ENCODE measurements at regions not wholly inside any gene's neighbourhood (a gene's known extent, or its start where the extent isn't known, plus 50 kb on each side); places are given as distances from the start of the nearest gene placed in this dataset.

DNA sequence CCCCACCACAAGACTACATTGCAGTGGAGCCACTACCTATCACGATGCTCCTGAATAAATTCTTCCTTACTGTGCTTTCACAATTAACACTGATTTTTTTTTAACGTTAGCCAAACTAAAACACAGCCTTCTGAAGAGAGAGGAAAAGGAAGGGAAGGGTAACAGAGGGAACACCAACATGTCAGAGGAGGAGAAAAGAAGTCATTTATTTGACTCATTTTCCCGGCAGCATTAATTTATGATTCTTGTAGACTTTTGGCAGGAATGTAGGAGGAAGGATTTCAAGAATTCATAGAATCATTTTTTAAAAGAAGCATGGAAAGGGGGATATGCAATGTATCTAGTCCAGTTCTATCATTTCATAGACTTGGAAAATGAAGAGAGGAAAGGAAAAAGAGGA is 74.3 kb upstream of the IQCM start:
- ATAC-seq = no peak
- no peaks in the 10 kb centered on the region for H3K27me3 ChIP-seq (ENCODE audit: control insufficient read depth in 1 of 2, insufficient read depth in 2 of 2, low read length in 2 of 2)

DNA sequence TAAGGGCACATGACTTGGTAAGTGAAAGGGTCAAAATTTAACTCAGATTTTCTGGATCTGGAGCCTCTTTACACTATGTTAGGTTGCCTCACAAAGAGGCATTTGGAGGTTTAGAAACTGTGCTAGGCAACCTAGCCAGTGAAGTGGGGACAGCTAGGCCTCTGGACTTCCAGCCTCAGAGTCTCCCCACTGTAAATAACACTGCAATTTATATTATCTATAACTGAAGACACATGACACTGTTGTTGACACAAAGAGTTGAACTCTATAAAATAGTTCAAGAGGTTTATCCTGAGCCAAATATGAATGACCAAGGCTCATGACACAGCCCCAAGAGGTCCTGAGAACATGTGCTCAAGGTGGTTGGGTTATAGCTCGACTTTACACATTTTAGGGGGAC is 74.9 kb upstream of the IQCM start:
- ChIA-PET CTCF (ENCODE audit: low intra/inter-chr PET ratio, low total read pairs) (no interaction called here), POLR2A (no interaction called here)
- in situ Hi-C loops (cut with HindIII; ENCODE audit: extremely low pct_ligation_motif_present, low pct_unique_long_range_greater_than_20kb) = loop anchor here (10.0 kb wide), 1 partner anchor 516 kb away; no protein-coding TSS in a partner anchor
- no peaks in the 10 kb centered on the region for H4K20me1 ChIP-seq (ENCODE audit: insufficient read depth, low read length)
- H3K4me3 ChIP-seq (replicated peaks in 1 of 3; ENCODE audit: insufficient read depth in 1 of 3, low read depth in 2 of 3, low read length in 3 of 3) = no peak overlapping the region
- no peaks in the 10 kb centered on the region for H3K79me2 ChIP-seq (ENCODE audit: insufficient read depth, low read length)
- TF ChIP-seq TEAD3 (CRISPR knock-in tag; optimal IDR thresholded peaks at IDR 0.05; ENCODE audit: borderline replicate concordance) (no peak), HOXA9 (CRISPR knock-in tag; IDR thresholded peaks at IDR 0.05; ENCODE audit: borderline replicate concordance) (no peak), HDAC2 (CRISPR knock-in tag; IDR thresholded peaks at IDR 0.05) (no peak)
- ATAC-seq = no peak
- no TSS peak for BruUV-seq (replicated peaks)
- no peak overlapping the region for H3K4me2 ChIP-seq (ENCODE audit: low read depth, low read length)
- no peak for DNase-seq (ENCODE audit: low spot score)
- H3K27me3 ChIP-seq (ENCODE audit: control insufficient read depth in 1 of 2, insufficient read depth in 2 of 2, low read length in 2 of 2) = no peaks in the 10 kb centered on the region
- intact Hi-C loops (cut with micrococcal nuclease; ENCODE audit: unreplicated experiment) = no loop called here
- FAIRE-seq = no peak
- H3K9me3 ChIP-seq (ENCODE audit: low read length) = no peaks in the 10 kb centered on the region
- no peaks in the 10 kb centered on the region for H3K36me3 ChIP-seq (replicated peaks in 1 of 2; ENCODE audit: control insufficient read depth in 1 of 2, insufficient read depth in 2 of 2, low read length in 2 of 2)
- 0% methylated on average over 1 of the region's 1 CpG for whole genome bisulfite sequencing (ENCODE audit: low lambda C conversion rate)
- no peaks in the 10 kb centered on the region for H3K4me1 ChIP-seq (ENCODE audit: insufficient read depth, low read length)
- no peak overlapping the region for H3K27ac ChIP-seq (ENCODE audit: extremely low read length, insufficient read depth, low read length)
- H3K9ac ChIP-seq (ENCODE audit: insufficient read depth, low read depth, low read length) = no peak overlapping the region
- H2AFZ ChIP-seq (ENCODE audit: low read length) = no peak overlapping the region

More for the DNA sequence above, 74.3 kb upstream of the IQCM start:
- no peaks in the 10 kb centered on the region for H3K36me3 ChIP-seq (replicated peaks in 1 of 2; ENCODE audit: control insufficient read depth in 1 of 2, insufficient read depth in 2 of 2, low read length in 2 of 2)
- in situ Hi-C loops (cut with HindIII; ENCODE audit: extremely low pct_ligation_motif_present, low pct_unique_long_range_greater_than_20kb) = loop anchor here (10.0 kb wide), 1 partner anchor 515 kb away; no protein-coding TSS in a partner anchor
- intact Hi-C loops (cut with micrococcal nuclease; ENCODE audit: unreplicated experiment) = no loop called here
- FAIRE-seq (no peak), DNase-seq (ENCODE audit: low spot score) (no peak)
- no TSS peak for BruUV-seq (replicated peaks)
- TF ChIP-seq ZNF7 (CRISPR knock-in tag; IDR thresholded peaks at IDR 0.05) (no peak), RXRA (CRISPR knock-in tag; IDR thresholded peaks at IDR 0.05) (no peak), ZBTB1 (CRISPR knock-in tag; IDR thresholded peaks at IDR 0.05; ENCODE audit: borderline replicate concordance) (no peak), GPN1 (CRISPR knock-in tag; IDR thresholded peaks at IDR 0.05; ENCODE audit: borderline replicate concordance) (no peak), KLF11 (CRISPR knock-in tag; IDR thresholded peaks at IDR 0.05) (no peak), ZNF558 (CRISPR knock-in tag; IDR thresholded peaks at IDR 0.05; ENCODE audit: borderline replicate concordance) (no peak), FOXA3 (CRISPR knock-in tag; IDR thresholded peaks at IDR 0.05) (no peak), SPEN (CRISPR knock-in tag; IDR thresholded peaks at IDR 0.05; ENCODE audit: low read depth) (no peak), ZFP62 (CRISPR knock-in tag; IDR thresholded peaks at IDR 0.05) (no peak), NCOA2 (CRISPR knock-in tag; IDR thresholded peaks at IDR 0.05) (no peak), EHMT2 (IDR thresholded peaks at IDR 0.05; ENCODE audit: borderline replicate concordance, low read depth, low read length) (no peak), ZNF296 (CRISPR knock-in tag; conservative IDR thresholded peaks at IDR 0.05) (no peak)
- TF ChIP-seq, protein P1, sequence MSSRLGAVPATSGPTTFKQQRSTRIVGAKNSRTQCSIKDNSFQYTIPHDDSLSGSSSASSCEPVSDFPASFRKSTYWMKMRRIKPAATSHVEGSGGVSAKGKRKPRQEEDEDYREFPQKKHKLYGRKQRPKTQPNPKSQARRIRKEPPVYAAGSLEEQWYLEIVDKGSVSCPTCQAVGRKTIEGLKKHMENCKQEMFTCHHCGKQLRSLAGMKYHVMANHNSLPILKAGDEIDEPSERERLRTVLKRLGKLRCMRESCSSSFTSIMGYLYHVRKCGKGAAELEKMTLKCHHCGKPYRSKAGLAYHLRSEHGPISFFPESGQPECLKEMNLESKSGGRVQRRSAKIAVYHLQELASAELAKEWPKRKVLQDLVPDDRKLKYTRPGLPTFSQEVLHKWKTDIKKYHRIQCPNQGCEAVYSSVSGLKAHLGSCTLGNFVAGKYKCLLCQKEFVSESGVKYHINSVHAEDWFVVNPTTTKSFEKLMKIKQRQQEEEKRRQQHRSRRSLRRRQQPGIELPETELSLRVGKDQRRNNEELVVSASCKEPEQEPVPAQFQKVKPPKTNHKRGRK (CRISPR knock-in tag; IDR thresholded peaks at IDR 0.05) = no peak
- WGBS (ENCODE audit: low lambda C conversion rate) = 0% methylated on average over 3 of the region's 3 CpGs
- H3K4me1 ChIP-seq (ENCODE audit: insufficient read depth, low read length) = no peaks in the 10 kb centered on the region
- POLR2A ChIA-PET = no interaction called here
- no peak overlapping the region for H3K4me2 ChIP-seq (ENCODE audit: low read depth, low read length)
- H3K79me2 ChIP-seq (ENCODE audit: insufficient read depth, low read length) = no peaks in the 10 kb centered on the region
- H3K9ac ChIP-seq (ENCODE audit: insufficient read depth, low read depth, low read length) = no peak overlapping the region
- no peak overlapping the region for H3K27ac ChIP-seq (ENCODE audit: extremely low read length, insufficient read depth, low read length)
- no peak overlapping the region for H3K4me3 ChIP-seq (replicated peaks in 1 of 3; ENCODE audit: insufficient read depth in 1 of 3, low read depth in 2 of 3, low read length in 3 of 3)
- CTCF ChIA-PET (ENCODE audit: low intra/inter-chr PET ratio, low total read pairs) = no interaction called here
- H2AFZ ChIP-seq (ENCODE audit: low read length) = no peak overlapping the region
- H4K20me1 ChIP-seq (ENCODE audit: insufficient read depth, low read length) = no peaks in the 10 kb centered on the region
- no peaks in the 10 kb centered on the region for H3K9me3 ChIP-seq (ENCODE audit: low read length)
